Prostate gland (tissue), 2 donors: ENCODE measurements at regions not wholly inside any gene's neighbourhood (a gene's known extent, or its start where the extent isn't known, plus 50 kb on each side); places are given as distances from the start of the nearest gene placed in this dataset.
"Not testable (repeated sequence)": the region's sequence is repeated elsewhere in the genome, so short reads cannot be mapped to it uniquely, and the experiment has no call there.

Experiments used
- DNase-seq: peaks from one replicate; pipeline ENCODE4 v3.0.0-alpha.2; 2019; ENCODE audit warnings: low spot score
- H3K27ac ChIP-seq, 2 donors: fragments of 200-600 bp; sonication (generic); 2 replicates each; pipeline ENCODE4 v1.5.1; 2017 to 2019
- H3K27me3 ChIP-seq: fragments of 200-600 bp; sonication (generic); replicated peaks from 2 replicates; pipeline ENCODE4 v1.5.1; 2019; ENCODE audit not compliant: insufficient read depth
- H3K36me3 ChIP-seq, 2 donors: fragments of 200-600 bp; sonication (generic); 1 replicate in 1 of 2; 2 replicates in 1 of 2; pipeline versions ENCODE4 v1.5.1 to v1.8.1; 2017 to 2019
- H3K4me1 ChIP-seq: fragments of 200-600 bp; sonication (generic); replicated peaks from 2 replicates; pipeline ENCODE4 v1.5.1; 2019
- H3K4me3 ChIP-seq, 2 donors: fragments of 200-600 bp; sonication (generic); 2 replicates each; pipeline ENCODE4 v1.5.1; 2017 to 2019
- H3K9me3 ChIP-seq: fragments of 200-600 bp; sonication (generic); 2 replicates; pipeline ENCODE4 v1.5.1; 2017
- WGBS: methylation state at CpG from one replicate; pipeline ENCODE4 v1.1.5; 2018; 5-methylcytosine and 5-hydroxymethylcytosine counted together
- intact Hi-C: fragments of 100-400 bp; cut with DNase I; formaldehyde crosslinking; loops from one replicate; pipeline ENCODE4 v1.14.2; 2022

GRCh38 chr16:46382791-46383541, 238.2 kb downstream of the SHCBP1 start:
- intact Hi-C loops, H3K36me3 ChIP-seq, H3K27me3 ChIP-seq, H3K4me1 ChIP-seq, H3K4me3 ChIP-seq, H3K27ac ChIP-seq, H3K9me3 ChIP-seq: not testable (repeated sequence)
- 78% methylated on average over 32 of the region's 32 CpGs for WGBS
- DNase-seq, result peak; percentile 72

GRCh38 chr16:46382079-46382478, 239.1 kb downstream of the SHCBP1 start:
- DNase-seq, result peak; percentile 16
- H3K27ac ChIP-seq, H3K4me3 ChIP-seq, intact Hi-C loops, H3K4me1 ChIP-seq, H3K36me3 ChIP-seq, H3K27me3 ChIP-seq, H3K9me3 ChIP-seq: not testable (repeated sequence)
- 85% methylated on average over 17 of the region's 17 CpGs for WGBS

GRCh38 chr16:46381344-46381743, 239.8 kb downstream of the SHCBP1 start:
- H3K4me3 ChIP-seq, DNase-seq, intact Hi-C loops, H3K27ac ChIP-seq, H3K36me3 ChIP-seq, H3K27me3 ChIP-seq, H3K4me1 ChIP-seq, H3K9me3 ChIP-seq: not testable (repeated sequence)
- 82% methylated on average over 17 of the region's 17 CpGs for WGBS
